AG04449 (cell line): ENCODE measurements at regions not wholly inside any gene's neighbourhood (a gene's known extent, or its start where the extent isn't known, plus 50 kb on each side); places are given as distances from the start of the nearest gene placed in this dataset.

ENCODE experiments used
- CTCF ChIA-PET: fragments of 350-600 bp; formaldehyde crosslinking; extraction: SDS; loops from one replicate; lab custom pipeline; 2021; ENCODE audit warnings: antibody characterized with exemption; lab: Yijun Ruan, JAX
- POLR2A ChIA-PET: fragments of 400-600, 350-600 bp; formaldehyde crosslinking; extraction: SDS; loops from one replicate; lab custom pipeline; 2020; ENCODE audit warnings: antibody characterized with exemption, inconsistent platforms; lab: Yijun Ruan, JAX
- DNase-seq: peaks from one replicate; pipeline ENCODE4 v3.0.0-alpha.2; 2010; ENCODE audit warnings: low read depth, low spot score
- H3K4me3 ChIP-seq: 2 replicates; pipeline ENCODE4 v1.5.1; 2011; ENCODE audit warnings: low read depth, mild to moderate bottlenecking, control low read depth, low read length
- CTCF ChIP-seq: IDR thresholded peaks from one replicate; pipeline ENCODE4 v1.5.1; 2011; ENCODE audit warnings: mild to moderate bottlenecking, moderate library complexity, low read length, control low read depth, inconsistent platforms; ENCODE audit not compliant: insufficient read depth; ENCODE audit errors: missing control alignments

- no peak for TF ChIP-seq CTCF
- CTCF ChIA-PET, result interaction anchor here (1.3 to 1.6 kb wide), 2 partner anchors 9 to 12 kb away, joined by 4 to 5 read pairs; no protein-coding TSS in a partner anchor
Measured at GRCh38 chr2:120565929-120566328, 169.7 kb upstream of the GLI2 start.

DNA sequence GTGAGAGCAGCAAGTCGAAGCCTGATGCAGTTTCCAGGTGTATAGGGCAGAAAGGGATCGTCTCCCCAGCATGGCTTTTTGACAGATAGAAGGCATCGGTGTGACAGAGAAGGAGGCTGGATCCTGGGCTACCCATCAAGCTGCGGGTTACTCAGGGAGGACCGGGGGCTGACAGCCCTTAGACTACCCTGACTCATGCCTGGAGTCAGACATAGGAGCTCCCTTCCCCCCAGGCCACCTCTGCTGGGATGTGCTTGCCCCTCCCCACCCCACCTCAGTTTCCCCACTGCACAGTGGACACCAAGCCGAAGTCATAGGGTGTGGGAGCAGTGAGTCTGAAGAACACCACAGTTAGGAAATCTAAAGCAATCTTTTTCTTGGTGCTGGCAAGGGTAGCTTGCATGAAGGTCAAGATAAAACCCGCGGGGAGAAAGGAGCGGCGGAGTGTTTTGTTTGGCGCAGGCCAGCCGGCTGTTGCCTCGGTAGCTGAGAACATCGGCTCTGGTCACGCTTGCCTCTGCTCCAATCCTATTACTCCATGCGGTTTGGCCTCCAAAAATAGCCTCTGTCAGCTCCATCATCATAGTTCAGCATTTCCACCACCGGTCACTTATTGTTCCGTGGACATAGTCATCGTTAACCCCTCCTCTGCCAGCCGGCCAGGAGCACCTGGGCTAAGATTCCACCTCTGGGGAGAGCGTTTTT, 169.2 kb upstream of the GLI2 start:
- CTCF ChIA-PET, result interaction anchor here (1.3 kb wide), 1 partner anchor 13 kb away, joined by 4 read pairs; no protein-coding TSS in a partner anchor
- DNase-seq, result no peak

More at GRCh38 chr2:120565929-120566328, 169.7 kb upstream of the GLI2 start:
- POLR2A ChIA-PET, result no interaction called here
- DNase-seq, result no peak
- no peak overlapping the region for H3K4me3 ChIP-seq

DNA sequence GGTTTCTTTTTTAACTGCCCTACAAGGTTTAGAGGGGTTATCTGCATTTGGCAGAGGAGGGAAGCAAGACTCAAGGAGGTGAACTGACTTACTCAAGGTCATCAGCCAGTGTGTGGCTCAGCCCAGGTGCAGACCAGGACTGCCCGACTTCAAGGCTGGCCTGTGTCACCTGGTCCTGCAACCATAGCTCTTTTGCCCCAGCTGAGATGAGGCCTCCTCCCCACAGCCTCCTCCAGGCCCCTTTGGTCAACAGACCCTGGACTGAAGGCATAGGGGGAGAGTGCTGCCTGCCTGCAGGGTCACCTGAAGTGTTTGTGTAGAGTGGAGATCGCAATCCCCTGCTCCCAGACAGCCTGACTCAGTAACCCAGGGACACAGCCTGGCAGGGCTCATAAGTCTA, 168.5 kb upstream of the GLI2 start:
- ChIA-PET POLR2A (no interaction called here), CTCF (no interaction called here)
- no peak overlapping the region for H3K4me3 ChIP-seq
- DNase-seq, result no peak
- TF ChIP-seq CTCF, result no peak

More for the DNA sequence above, 169.2 kb upstream of the GLI2 start:
- POLR2A ChIA-PET, result no interaction called here
- no peak overlapping the region for H3K4me3 ChIP-seq
- TF ChIP-seq CTCF, result no peak

- TF ChIP-seq CTCF, result no peak
- no peak for DNase-seq
- ChIA-PET POLR2A (no interaction called here), CTCF (no interaction called here)
- no peak overlapping the region for H3K4me3 ChIP-seq
Measured at GRCh38 chr2:120568089-120568974, 167.3 kb upstream of the GLI2 start.

DNA sequence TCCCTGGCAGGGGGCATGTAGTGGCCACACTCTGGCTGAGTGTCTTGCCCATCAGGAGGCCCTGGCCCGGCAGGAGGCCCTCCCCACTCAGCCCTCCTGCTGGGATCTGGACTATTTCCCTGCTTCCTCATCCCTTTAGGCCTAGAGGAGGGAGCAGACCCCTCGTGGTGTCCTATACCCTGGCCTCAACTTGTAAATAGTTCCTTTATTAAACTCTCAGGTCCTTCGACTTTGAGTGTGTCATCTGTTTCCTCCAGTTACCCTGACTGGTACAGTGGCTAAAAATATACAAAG, 166.7 kb upstream of the GLI2 start:
- ChIA-PET CTCF (no interaction called here), POLR2A (no interaction called here)
- H3K4me3 ChIP-seq, result no peak overlapping the region
- no peak for TF ChIP-seq CTCF
- DNase-seq, result no peak

- no peak for DNase-seq
- no peak for TF ChIP-seq CTCF
- CTCF ChIA-PET, result no interaction called here
- no peak overlapping the region for H3K4me3 ChIP-seq
- POLR2A ChIA-PET, result no interaction called here
Measured at GRCh38 chr2:120570001-120570400, 165.7 kb upstream of the GLI2 start.
